G401.6 (cell line): ENCODE measurements at regions not wholly inside any gene's neighbourhood (a gene's known extent, or its start where the extent isn't known, plus 50 kb on each side); places are given as distances from the start of the nearest gene placed in this dataset.

Experiments
- FAIRE-seq: peaks from 2 replicates; lab custom pipeline; 2012; peaks lifted over from hg19 to GRCh38; lab: Jason Lieb, UNC

GRCh38 chr4:81625422-81626417 lies 154.0 kb upstream of the RASGEF1B start:
- FAIRE-seq, result no peak

GRCh38 chr4:81623434-81623833 lies 151.7 kb upstream of the RASGEF1B start:
- no peak for FAIRE-seq

DNA sequence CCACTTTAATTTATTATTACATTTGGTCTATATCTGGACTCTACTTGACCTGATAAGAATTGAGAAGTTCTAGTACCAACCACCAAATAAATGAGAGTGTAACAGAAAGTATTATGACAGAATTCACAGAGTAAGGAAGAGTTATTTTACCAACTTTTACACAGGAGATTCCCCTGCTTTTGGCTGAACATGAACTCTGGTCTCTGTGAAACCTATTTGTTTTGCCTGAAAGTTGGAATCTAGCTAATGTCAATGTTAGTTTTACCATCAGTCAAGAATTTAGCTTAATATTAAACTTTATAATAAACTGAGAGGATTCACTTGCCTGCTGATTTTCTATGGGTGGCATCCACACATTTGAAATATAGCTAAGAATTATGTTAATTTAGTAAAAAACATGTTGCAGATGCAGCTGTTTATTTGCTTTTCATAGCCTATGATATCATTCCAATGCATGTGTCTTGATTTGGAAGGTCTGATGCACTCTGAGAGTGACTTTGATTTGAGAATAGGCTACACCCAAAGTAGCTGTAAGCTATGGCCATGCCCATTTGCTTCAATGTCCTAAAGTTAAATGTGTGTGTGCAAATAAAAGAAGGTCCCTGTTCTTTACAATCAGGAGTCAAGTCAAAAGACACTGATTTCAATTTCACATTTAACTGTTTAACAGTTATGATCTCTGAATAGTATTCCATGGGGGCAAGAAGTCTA lies 150.9 kb upstream of the RASGEF1B start:
- FAIRE-seq, result no peak

GRCh38 chr4:81622028-81622427 lies 150.3 kb upstream of the RASGEF1B start:
- no peak for FAIRE-seq

DNA sequence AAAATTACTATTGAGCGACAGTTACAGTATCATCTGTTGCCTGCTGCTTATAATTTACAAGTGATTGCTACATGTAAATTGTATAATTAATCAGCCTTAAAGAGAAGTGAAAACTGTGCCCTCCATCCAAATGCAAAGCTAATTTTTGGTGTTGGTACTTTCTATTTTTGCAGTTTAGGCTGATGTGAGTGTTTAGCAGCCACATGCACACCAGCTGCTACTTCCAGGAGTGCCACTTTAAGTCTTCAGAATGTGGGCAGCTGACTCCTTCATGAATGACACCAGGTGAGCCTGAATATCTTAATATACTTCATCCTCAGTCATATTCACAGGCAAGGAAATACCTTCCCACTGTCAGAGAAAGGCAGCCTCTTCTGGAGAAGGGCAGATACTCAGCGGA lies 149.8 kb upstream of the RASGEF1B start:
- no peak for FAIRE-seq

DNA sequence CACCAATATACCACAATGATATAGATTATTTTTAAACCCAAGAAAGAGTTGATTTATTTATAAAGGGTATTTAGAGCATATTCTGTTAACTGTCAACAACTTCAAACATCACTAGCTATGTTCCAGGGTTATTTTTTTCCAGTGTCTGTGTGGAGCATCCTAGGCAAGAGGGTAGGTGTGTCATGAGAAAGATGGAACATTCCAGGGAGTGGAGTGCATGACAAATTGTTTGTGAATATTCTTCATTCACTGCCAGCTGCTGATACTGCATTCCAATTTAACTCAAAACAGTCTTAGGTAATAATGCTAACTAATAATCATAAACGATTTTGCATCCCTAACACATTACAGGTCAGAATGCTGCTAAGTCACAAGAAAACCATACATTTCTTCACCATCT lies 148.7 kb upstream of the RASGEF1B start:
- FAIRE-seq, result no peak

- FAIRE-seq, result no peak
Observed at GRCh38 chr4:81617545-81617944, 145.8 kb upstream of the RASGEF1B start.

- FAIRE-seq, result no peak
Observed at GRCh38 chr4:81611221-81611620, 139.5 kb upstream of the RASGEF1B start.

DNA sequence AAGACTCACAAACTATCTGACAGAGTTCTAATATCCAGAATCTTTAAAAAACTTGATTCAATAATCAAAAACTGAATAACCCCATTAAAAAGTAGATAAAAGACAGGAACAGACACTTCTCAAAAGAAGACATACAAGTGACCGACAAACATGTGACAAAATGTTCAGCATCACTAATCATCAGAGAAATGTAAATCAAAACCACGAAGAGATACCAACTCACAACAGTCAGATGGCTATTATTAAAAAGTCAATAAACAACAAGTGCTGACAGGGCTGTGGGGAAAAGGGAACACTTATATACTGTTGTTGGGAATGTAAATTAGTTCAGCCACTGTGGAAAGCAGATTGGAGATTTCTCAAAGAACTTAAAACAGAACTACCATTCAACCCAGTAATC lies 138.1 kb upstream of the RASGEF1B start:
- no peak for FAIRE-seq

GRCh38 chr4:81607950-81608349 lies 136.2 kb upstream of the RASGEF1B start:
- no peak for FAIRE-seq

- FAIRE-seq, result no peak
Observed at GRCh38 chr4:81606801-81607501, 135.2 kb upstream of the RASGEF1B start.

GRCh38 chr4:81606166-81606565 lies 134.5 kb upstream of the RASGEF1B start:
- no peak for FAIRE-seq

DNA sequence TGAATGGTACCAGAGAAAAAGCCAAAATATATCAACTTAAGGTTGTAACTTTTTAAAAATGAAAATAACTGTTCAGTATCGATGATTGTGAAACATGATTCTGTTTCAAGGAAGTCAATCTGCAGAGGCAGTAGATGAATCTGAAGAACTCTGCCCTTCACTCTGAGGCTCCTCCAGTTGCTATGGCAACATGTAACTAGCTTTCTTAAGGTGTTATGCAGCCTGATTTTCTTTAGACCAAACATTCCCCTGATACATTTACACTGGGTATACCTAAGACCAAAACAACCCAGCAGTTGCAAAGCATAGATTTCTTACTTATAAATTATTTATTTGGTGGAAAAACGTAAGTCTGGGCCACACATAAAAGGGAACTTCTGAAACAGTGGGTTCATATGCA lies 133.6 kb upstream of the RASGEF1B start:
- FAIRE-seq, result no peak

- no peak for FAIRE-seq
Observed at GRCh38 chr4:81604683-81605218, 133.0 kb upstream of the RASGEF1B start.

GRCh38 chr4:81602854-81603253 lies 131.1 kb upstream of the RASGEF1B start:
- FAIRE-seq, result no peak

DNA sequence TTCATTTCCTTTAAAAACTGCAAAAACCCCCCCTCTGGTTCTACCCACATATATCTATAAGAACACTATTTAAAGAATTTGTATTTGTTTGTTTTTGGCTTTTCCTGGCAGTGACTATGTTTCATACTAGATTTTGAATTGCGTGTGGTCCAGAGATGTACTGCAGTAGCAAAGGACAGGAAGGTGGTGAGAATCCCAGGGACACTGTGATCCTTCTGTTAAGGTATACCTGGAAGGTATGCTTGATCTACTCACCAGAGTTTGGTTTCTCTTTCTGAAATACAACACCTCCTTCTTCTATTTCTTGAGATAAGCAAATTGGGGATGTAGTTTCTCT lies 129.6 kb upstream of the RASGEF1B start:
- no peak for FAIRE-seq

DNA sequence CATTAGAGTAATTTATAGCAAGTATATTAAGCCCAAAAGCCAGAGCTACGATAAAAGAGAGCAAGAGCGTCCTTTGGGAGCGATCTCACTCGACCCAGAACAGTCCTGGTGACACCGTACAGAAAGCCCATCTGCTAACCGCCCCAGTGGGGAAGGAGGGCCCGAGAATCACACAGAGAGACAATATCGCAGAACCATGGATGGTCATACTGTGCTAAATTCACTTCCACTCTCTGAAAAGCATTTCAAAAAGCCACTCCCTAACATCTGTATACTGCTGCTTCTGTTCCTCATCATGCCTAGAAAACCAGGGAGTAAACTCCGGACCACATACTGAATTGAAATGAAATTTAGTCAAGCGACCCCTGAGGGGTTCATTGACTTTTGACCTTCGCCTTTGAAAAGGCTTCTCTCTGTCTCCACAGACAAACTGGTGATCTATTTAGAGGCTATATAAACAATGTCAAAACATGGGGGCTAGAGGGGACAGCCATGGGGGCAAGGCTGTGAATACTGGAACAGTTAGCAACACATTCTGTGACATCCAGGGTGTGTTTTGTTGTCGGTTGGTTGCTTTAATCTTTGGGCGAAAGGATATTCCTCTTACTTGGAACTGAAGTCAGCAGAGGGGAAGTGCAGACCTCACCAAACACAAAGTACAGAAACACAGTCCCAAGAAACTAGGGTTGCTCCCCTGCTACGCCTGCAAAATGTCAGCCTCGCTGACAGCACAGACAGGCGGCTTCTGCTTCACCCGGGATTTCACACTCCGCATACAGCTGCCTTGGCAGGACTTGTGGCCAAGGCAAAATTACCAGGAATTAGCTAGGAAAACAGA lies 129.0 kb upstream of the RASGEF1B start:
- FAIRE-seq, result no peak

GRCh38 chr4:81599742-81600380 lies 128.2 kb upstream of the RASGEF1B start:
- no peak for FAIRE-seq

GRCh38 chr4:81595798-81596610 lies 124.3 kb upstream of the RASGEF1B start:
- no peak for FAIRE-seq

DNA sequence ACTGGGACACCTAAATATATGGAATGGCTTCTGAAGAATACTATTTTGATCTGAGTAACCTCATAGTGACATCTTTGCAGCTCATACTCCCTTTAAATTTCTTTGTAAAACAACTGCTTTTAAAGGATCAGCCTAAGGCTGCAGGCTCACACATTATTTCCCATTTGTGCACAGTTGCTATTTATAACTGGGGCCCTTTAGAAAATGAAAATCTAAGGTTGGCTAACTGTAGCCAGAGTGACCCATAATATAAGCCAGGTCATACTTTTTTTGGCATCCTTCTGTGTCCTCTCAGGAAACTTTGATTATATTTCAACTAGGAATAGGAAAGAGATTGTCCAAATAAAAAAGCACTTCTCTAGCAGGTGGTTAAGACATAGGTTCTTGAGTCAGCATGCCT lies 123.6 kb upstream of the RASGEF1B start:
- FAIRE-seq, result no peak
